Heart left ventricle (tissue), 16 donors: ENCODE measurements at regions not wholly inside any gene's neighbourhood (a gene's known extent, or its start where the extent isn't known, plus 50 kb on each side); places are given as distances from the start of the nearest gene placed in this dataset.

Source experiments
- ATAC-seq, 4 donors: fragments of 200-7000 bp; cut with Tn5 transposase; one replicate each; pipeline ENCODE4 v1.9.1; 2020 to 2022; ENCODE audit warnings: moderate library complexity in 4 of 4, mild to moderate bottlenecking in 3 of 4, moderate number of reproducible peaks in 1 of 4
- DNase-seq, 5 donors: peaks; one replicate each; pipeline ENCODE4 v3.0.0-alpha.2; 2020
- H3K27ac ChIP-seq, 12 donors: fragments of 200-600 bp; sonication (generic) in 4 of 12; one replicate each; pipeline versions ENCODE4 v1.5.0 to v1.8.0; 2016 to 2022; ENCODE audit warnings: mild to moderate bottlenecking in 2 of 12
- H3K27me3 ChIP-seq, 9 donors: fragments of 200-600 bp; sonication (generic) in 2 of 9; one replicate each; pipeline versions ENCODE4 v1.5.1 to v1.8.0; 2016 to 2022; ENCODE audit warnings: mild to moderate bottlenecking in 3 of 9
- H3K36me3 ChIP-seq, 9 donors: fragments of 200-600 bp; sonication (generic) in 2 of 9; one replicate each; pipeline versions ENCODE4 v1.5.0 to v1.8.0; 2018 to 2022; ENCODE audit warnings: mild to moderate bottlenecking in 2 of 9
- H3K4me1 ChIP-seq, 12 donors: fragments of 200-600 bp; sonication (generic) in 4 of 12; one replicate each; pipeline versions ENCODE4 v1.5.0 to v1.8.0; 2016 to 2022; ENCODE audit warnings: mild to moderate bottlenecking in 3 of 12
- H3K4me3 ChIP-seq, 12 donors: fragments of 200-600 bp; sonication (generic) in 4 of 12; one replicate each; pipeline versions ENCODE4 v1.5.0 to v1.8.0; 2017 to 2022; ENCODE audit warnings: mild to moderate bottlenecking in 9 of 12, moderate library complexity in 4 of 12
- H3K9me3 ChIP-seq, 12 donors: fragments of 200-600 bp; sonication (generic) in 4 of 12; one replicate each; pipeline versions ENCODE4 v1.5.0 to v1.8.0; 2016 to 2022; ENCODE audit warnings: mild to moderate bottlenecking in 1 of 12
- POLR2A ChIP-seq, 2 donors: fragments of 450-650 bp; IDR thresholded peaks; one replicate each; pipeline ENCODE4 v1.6.1; 2017; ENCODE audit warnings: antibody characterized with exemption in 2 of 2, mild to moderate bottlenecking in 2 of 2, moderate library complexity in 2 of 2
- WGBS, 4 donors: extraction: QIAGEN DNeasy Blood & Tissue Kit in 2 of 4; methylation state at CpG; one replicate each; pipeline versions ENCODE4 v1.1.5 to v1.1.7; 2013 to 2018; 5-methylcytosine and 5-hydroxymethylcytosine counted together
- intact Hi-C, 10 donors: fragments of 100-400 bp; cut with DNase I; formaldehyde crosslinking; loops; one replicate each; pipeline versions ENCODE4 v1.11.1 to v1.14.2; 2022
- TF ChIP-seq, protein P1 (sequence below), 12 donors: fragments of 200-600 bp; sonication (generic) in 4 of 12; IDR thresholded peaks; one replicate each; pipeline versions ENCODE4 v1.5.0 to v1.8.0; 2018 to 2022; ENCODE audit warnings: antibody characterized with exemption in 12 of 12, mild to moderate bottlenecking in 5 of 12
- donor health status: ischemic (EF 13 %, LVEDD 7.1; RV severe dilation, severe dysfunction).
- donor health status: healthy with polysubstance abuse.
- donor health status: DM: no; HTN: yes; CAD: no.
- donor health status: DM: no; HTN: no; CAD: no.
- donor health status: ischemic (EF 25% LVEDD 6.9; RV normal size, moderate dysfunction).
- donor health status: ischemic (EF 25% LVEDD 5.7; RV mildly dilated, moderate dysfunction).
- donor health status: healthy.
- donor health status: DM: yes; HTN: yes; CAD: no.
- donor health status: ischemic (EF 35%, LVEDD 5.7; RV mildly dilated, moderate dysfunction).
- donor health status: nonischemic (EF 11% LVEDD 7.7; RV severe dilation, severe dysfunction).
- donor health status: DM: yes; HTN: yes; CAD: no.
- donor health status: PGD.
- donor health status: ischemic (EF 29% LVEDD 5.4; RV normal size, mild dysfunction).
- donor health status: nonischemic (EF 23%, LVEDD 6.1; RV moderate dilation, normal function).

DNA sequence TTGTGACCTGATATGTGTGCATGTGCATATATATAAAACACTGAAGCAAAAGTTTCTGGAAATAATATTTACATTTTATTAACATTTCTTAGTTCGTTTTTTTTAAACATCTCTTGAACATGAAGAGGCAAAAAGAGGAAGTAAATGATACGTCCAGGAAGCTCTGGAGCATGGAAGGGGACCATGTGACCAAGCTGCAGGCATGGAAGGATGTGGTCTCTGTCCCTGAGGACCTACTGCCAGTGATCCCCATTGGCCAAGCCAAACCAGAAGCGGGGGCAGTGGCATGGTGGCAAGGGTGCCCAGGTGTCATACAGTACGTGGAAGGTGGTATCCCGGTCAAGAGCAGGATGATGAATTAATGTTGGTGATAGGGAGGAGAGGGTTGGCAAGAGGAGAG is 268.3 kb upstream of the PROX1 start:
- H3K27me3 ChIP-seq: no peaks in the 10 kb centered on the region
- ATAC-seq (no peak), DNase-seq (no peak)
- WGBS, 4 donors: 75 to 81% (median 77%) methylated on average over 5 of the region's 5 CpGs
- TF ChIP-seq, protein P1, sequence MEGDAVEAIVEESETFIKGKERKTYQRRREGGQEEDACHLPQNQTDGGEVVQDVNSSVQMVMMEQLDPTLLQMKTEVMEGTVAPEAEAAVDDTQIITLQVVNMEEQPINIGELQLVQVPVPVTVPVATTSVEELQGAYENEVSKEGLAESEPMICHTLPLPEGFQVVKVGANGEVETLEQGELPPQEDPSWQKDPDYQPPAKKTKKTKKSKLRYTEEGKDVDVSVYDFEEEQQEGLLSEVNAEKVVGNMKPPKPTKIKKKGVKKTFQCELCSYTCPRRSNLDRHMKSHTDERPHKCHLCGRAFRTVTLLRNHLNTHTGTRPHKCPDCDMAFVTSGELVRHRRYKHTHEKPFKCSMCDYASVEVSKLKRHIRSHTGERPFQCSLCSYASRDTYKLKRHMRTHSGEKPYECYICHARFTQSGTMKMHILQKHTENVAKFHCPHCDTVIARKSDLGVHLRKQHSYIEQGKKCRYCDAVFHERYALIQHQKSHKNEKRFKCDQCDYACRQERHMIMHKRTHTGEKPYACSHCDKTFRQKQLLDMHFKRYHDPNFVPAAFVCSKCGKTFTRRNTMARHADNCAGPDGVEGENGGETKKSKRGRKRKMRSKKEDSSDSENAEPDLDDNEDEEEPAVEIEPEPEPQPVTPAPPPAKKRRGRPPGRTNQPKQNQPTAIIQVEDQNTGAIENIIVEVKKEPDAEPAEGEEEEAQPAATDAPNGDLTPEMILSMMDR (IDR thresholded peaks at IDR 0.05): no peak
- TF ChIP-seq POLR2A (IDR thresholded peaks at IDR 0.05): no peak
- no peaks in the 10 kb centered on the region for H3K9me3 ChIP-seq
- H3K27ac ChIP-seq: no peak overlapping the region
- intact Hi-C loops: no loop called here
- H3K4me1 ChIP-seq: no peaks in the 10 kb centered on the region
- no peaks in the 10 kb centered on the region for H3K36me3 ChIP-seq
- H3K4me3 ChIP-seq: no peak overlapping the region

DNA sequence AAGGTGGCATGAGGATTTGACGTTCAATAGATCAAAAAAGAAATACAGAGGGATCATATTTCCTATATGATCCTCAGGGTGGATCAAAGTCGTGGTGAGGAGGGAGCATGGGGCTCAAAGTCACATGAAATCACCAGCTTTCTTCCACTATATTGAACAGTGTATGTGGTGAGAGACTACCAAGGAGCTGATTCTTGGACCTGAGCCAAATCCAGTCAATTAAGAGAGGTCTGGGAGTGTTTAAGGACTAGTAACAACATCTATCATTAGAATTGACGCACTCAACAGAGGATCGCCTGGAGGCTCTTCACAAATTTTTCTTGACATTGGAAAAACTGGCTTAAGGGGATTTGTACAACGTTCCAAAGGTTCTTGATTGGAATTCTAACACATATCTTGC is 267.7 kb upstream of the PROX1 start:
- 72 to 81% (median 76%) methylated on average over 5 of the region's 5 CpGs for WGBS, 4 donors
- Histone ChIP-seq H3K4me1 (peaks cover 0 to under 1% (median 0%) of the 10 kb centered on the region in 12 donors), H3K9me3 (no peaks in the 10 kb centered on the region), H3K27me3 (no peaks in the 10 kb centered on the region), H3K36me3 (no peaks in the 10 kb centered on the region), H3K4me3 (no peak overlapping the region), H3K27ac (no peak overlapping the region)
- ATAC-seq: no peak
- intact Hi-C loops: no loop called here
- TF ChIP-seq POLR2A (IDR thresholded peaks at IDR 0.05): no peak
- TF ChIP-seq, protein P1 (IDR thresholded peaks at IDR 0.05): no peak
- no peak for DNase-seq

DNA sequence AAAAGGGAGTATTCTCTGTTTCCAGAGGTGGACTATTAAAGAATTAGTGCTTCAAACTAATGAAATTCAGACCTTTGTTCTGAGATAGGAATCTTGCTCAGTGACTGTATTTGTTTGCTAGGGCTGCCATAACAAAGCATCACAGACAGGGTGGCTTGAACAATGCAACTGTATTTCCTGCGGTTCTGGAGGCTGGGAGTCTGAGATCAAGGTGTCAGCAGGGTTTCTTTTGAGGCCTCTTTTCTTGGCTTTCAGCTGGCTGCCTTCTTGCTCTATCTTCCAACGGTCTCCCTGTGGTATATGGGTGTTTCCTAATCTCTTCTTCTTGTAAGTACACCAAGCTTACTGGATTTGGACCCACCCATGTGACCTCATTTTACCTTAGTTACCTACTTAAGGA is 264.6 kb upstream of the PROX1 start:
- DNase-seq (no peak), ATAC-seq (no peak)
- Histone ChIP-seq H3K9me3 (no peaks in the 10 kb centered on the region), H3K27ac (no peak overlapping the region), H3K36me3 (no peaks in the 10 kb centered on the region), H3K27me3 (no peaks in the 10 kb centered on the region), H3K4me1 (peaks cover 0 to 5% (median 0%) of the 10 kb centered on the region in 12 donors), H3K4me3 (no peak overlapping the region)
- intact Hi-C loops: no loop called here
- WGBS, 4 donors: 68 to 81% (median 74%) methylated on average over 2 of the region's 2 CpGs
- no peak for TF ChIP-seq POLR2A (IDR thresholded peaks at IDR 0.05)
- TF ChIP-seq, protein P1 (IDR thresholded peaks at IDR 0.05): no peak

DNA sequence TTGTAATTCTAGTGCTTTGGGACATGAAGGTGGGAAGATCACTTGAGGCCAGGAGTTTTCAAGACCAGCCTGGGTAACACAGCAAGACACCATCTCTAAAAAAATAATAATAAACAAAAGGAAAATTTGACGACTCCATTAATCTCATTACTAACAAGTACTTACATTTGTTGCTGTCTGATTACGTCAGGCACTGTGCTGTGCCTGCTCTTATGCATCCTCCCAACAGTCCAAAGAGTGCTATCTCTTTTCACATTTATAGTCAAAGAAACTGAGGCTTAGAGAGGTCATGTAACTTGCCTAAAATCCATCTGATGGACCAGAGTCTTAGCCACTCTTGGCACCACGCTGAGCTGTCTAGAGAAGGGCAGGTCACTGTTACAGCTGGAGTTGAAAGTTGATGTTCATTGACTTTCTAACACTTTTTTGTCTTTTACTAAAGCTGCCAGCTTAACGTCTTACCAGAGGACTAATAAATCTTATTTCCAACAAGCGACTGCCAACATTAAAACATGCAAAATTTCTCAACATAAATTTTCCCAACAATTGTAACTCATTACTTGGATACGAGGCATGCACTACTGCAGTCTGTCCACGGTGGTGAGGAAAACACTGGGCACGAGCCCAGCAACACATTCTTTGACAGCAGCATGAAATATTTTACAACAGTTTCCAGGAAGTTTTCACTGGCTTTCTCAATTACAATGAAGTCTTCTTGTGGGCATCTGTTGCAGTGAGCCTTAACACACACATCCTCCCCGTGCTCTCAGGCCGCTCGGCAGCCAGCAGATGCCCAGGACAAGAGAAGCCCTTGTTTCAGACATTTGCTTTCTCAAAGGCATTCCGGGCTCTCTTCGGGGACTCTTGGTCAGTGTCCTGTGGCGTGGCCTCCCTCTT is 262.9 kb upstream of the PROX1 start:
- Histone ChIP-seq H3K4me3 (no peak overlapping the region), H3K27me3 (no peaks in the 10 kb centered on the region), H3K4me1 (peaks cover 0 to 5% (median 0%) of the 10 kb centered on the region in 12 donors), H3K9me3 (peaks cover 0 to 2% (median 0%) of the 10 kb centered on the region in 12 donors), H3K27ac (no peak overlapping the region), H3K36me3 (no peaks in the 10 kb centered on the region)
- TF ChIP-seq, protein P1 (IDR thresholded peaks at IDR 0.05): no peak
- no peak for TF ChIP-seq POLR2A (IDR thresholded peaks at IDR 0.05)
- ATAC-seq (peak in 3 of 4 donors; percentile 24 to 52 (median 48)), DNase-seq (peak in 1 of 5 donors; percentile 39)
- intact Hi-C loops: no loop called here
- WGBS, 4 donors: 27 to 36% (median 30%) methylated on average over 14 of the region's 14 CpGs
